Trophoblast cell (in vitro differentiated cells and primary cell): ENCODE measurements at regions not wholly inside any gene's neighbourhood (a gene's known extent, or its start where the extent isn't known, plus 50 kb on each side); places are given as distances from the start of the nearest gene placed in this dataset.

Source experiments
- DNase-seq, 2 donors: peaks; one replicate each; pipeline ENCODE4 v3.0.0-alpha.2; 2016
- H2AFZ ChIP-seq: 2 replicates; pipeline ENCODE4 v1.6.1; 2013; ENCODE audit warnings: low read length, moderate library complexity, mild to moderate bottlenecking; ENCODE audit not compliant: insufficient read depth, poor library complexity
- H2AK5ac ChIP-seq: 2 replicates; pipeline ENCODE4 v1.6.1; 2013; ENCODE audit warnings: mild to moderate bottlenecking, low read length
- H2BK120ac ChIP-seq: 2 replicates; pipeline ENCODE4 v1.6.1; 2013; ENCODE audit warnings: low read length, mild to moderate bottlenecking, moderate library complexity; ENCODE audit not compliant: insufficient read depth, poor library complexity
- H2BK12ac ChIP-seq: 2 replicates; pipeline ENCODE4 v1.6.1; 2013; ENCODE audit warnings: mild to moderate bottlenecking, low read length, moderate library complexity
- H2BK5ac ChIP-seq: 2 replicates; pipeline ENCODE4 v1.6.1; 2013; ENCODE audit warnings: low read length, low read depth, moderate library complexity, mild to moderate bottlenecking; ENCODE audit not compliant: poor library complexity
- H3K14ac ChIP-seq: 2 replicates; pipeline ENCODE4 v1.6.1; 2013; ENCODE audit warnings: mild to moderate bottlenecking, low read length
- H3K18ac ChIP-seq: 2 replicates; pipeline ENCODE4 v1.6.1; 2013; ENCODE audit warnings: mild to moderate bottlenecking, low read length
- H3K23ac ChIP-seq: 2 replicates; pipeline ENCODE4 v1.6.1; 2013; ENCODE audit warnings: low read length
- H3K27ac ChIP-seq: 2 replicates; pipeline ENCODE4 v1.5.1; 2013; ENCODE audit warnings: low read depth, mild to moderate bottlenecking, inconsistent platforms, low read length, moderate library complexity
- H3K27me3 ChIP-seq: 2 replicates; pipeline ENCODE4 v1.6.1; 2013; ENCODE audit warnings: inconsistent platforms, mild to moderate bottlenecking, low read length, moderate library complexity; ENCODE audit not compliant: insufficient read depth
- H3K36me3 ChIP-seq, 2 experiments: 1 replicate in 1 of 2; 2 replicates in 1 of 2; pipeline ENCODE4 v1.6.1; 2013; ENCODE audit warnings: low read length in 2 of 2, mild to moderate bottlenecking in 2 of 2, moderate library complexity in 1 of 2; ENCODE audit not compliant: insufficient read depth in 2 of 2, control insufficient read depth in 1 of 2
- H3K4ac ChIP-seq: 2 replicates; pipeline ENCODE4 v1.6.1; 2013; ENCODE audit warnings: low read depth, mild to moderate bottlenecking, low read length, moderate library complexity
- H3K4me1 ChIP-seq, 2 experiments: 1 replicate in 1 of 2; 2 replicates in 1 of 2; pipeline ENCODE4 v1.6.1; 2013; ENCODE audit warnings: low read length in 2 of 2, mild to moderate bottlenecking in 2 of 2, moderate library complexity in 1 of 2; ENCODE audit not compliant: insufficient read depth in 2 of 2, control insufficient read depth in 1 of 2
- H3K4me2 ChIP-seq: 2 replicates; pipeline ENCODE4 v1.6.1; 2013; ENCODE audit warnings: inconsistent platforms, mild to moderate bottlenecking, low read length, moderate library complexity
- H3K4me3 ChIP-seq: 2 replicates; pipeline ENCODE4 v1.5.1; 2013; ENCODE audit warnings: mild to moderate bottlenecking, low read depth, low read length, inconsistent platforms
- H3K79me1 ChIP-seq: one replicate; pipeline ENCODE4 v1.6.1; 2013; ENCODE audit warnings: low read length
- H3K79me2 ChIP-seq: 2 replicates; pipeline ENCODE4 v1.6.1; 2013; ENCODE audit warnings: low read length, mild to moderate bottlenecking; ENCODE audit not compliant: control insufficient read depth, insufficient read depth, poor library complexity
- H3K9ac ChIP-seq: 2 replicates; pipeline ENCODE4 v1.6.1; 2013; ENCODE audit warnings: mild to moderate bottlenecking, low read length
- H3K9me3 ChIP-seq: 2 replicates; pipeline ENCODE4 v1.6.1; 2013; ENCODE audit warnings: low read depth, mild to moderate bottlenecking, control low read depth, inconsistent platforms, low read length; ENCODE audit not compliant: insufficient read depth
- H4K12ac ChIP-seq: 2 replicates; pipeline ENCODE4 v1.6.1; 2013; ENCODE audit warnings: low read depth, mild to moderate bottlenecking, low read length, moderate library complexity
- H4K8ac ChIP-seq: 2 replicates; pipeline ENCODE4 v1.6.1; 2013; ENCODE audit warnings: low read depth, mild to moderate bottlenecking, low read length, moderate library complexity
- H4K91ac ChIP-seq: one replicate; pipeline ENCODE4 v1.6.1; 2013; ENCODE audit warnings: low read depth, mild to moderate bottlenecking, low read length, moderate library complexity
- WGBS: extraction: QIAGEN DNeasy Blood & Tissue Kit; methylation state at CpG from one replicate; pipeline ENCODE4 v1.1.7; 2013; ENCODE audit warnings: missing lambda C conversion rate; ENCODE audit not compliant: insufficient read length, insufficient coverage; ENCODE audit errors: extremely low coverage; 5-methylcytosine and 5-hydroxymethylcytosine counted together

DNA sequence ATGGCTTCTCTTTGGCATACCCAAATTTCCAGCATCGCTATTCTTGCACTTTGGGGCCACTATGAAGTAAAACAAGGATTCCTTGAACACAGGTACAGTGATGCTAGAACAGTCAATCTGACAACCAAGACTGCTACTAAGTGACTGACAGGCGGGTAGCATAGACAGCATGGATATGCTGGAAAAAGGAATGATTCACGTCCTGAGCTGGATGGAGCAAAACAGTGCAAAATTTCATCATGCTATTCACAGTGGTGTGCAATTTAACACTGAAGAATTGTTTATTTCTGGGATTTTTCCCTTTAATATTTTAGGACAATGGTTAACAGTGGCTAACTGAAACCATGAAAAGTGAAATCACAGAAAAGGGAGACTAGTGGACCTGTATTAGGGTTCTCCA is 1511.2 kb upstream of the ZEB2 start:
- Histone ChIP-seq H4K91ac (no peak overlapping the region), H3K4me2 (no peak overlapping the region), H3K27ac (no peak overlapping the region), H3K79me1 (no peaks in the 10 kb centered on the region), H3K4me3 (no peak overlapping the region), H3K9me3 (no peaks in the 10 kb centered on the region), H2AK5ac (no peak overlapping the region), H3K14ac (no peak overlapping the region), H4K8ac (no peak overlapping the region), H2BK120ac (no peak overlapping the region), H2BK12ac (no peak overlapping the region), H3K23ac (no peak overlapping the region), H3K79me2 (no peaks in the 10 kb centered on the region), H3K27me3 (no peaks in the 10 kb centered on the region), H3K18ac (no peak overlapping the region), H4K12ac (no peak overlapping the region), H3K4me1 (no peaks in the 10 kb centered on the region), H3K4ac (no peak overlapping the region), H2AFZ (no peak overlapping the region), H3K9ac (no peak overlapping the region), H3K36me3 (no peaks in the 10 kb centered on the region), H2BK5ac (no peak overlapping the region)
- no peak for DNase-seq
- WGBS, result no CpG with 5 or more reads among the region's 3 CpGs

DNA sequence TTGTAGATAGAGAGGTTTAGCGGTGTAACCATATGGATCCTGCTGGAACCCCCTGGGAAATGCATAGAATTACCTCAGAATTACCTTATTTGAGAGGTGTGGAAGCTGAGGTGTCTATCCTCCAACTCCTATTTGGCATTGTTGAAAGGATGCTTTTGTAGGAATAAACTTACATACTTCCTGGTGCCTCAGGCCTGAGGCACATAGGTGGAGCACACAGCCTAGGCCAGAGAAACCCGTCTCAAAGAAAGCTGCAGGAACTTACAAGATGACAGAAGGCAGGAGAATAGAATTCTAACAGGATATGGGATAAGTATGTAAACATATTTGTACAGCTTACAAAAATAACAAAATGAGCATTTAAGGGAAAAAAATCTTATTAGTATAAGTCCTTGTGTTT is 1507.2 kb upstream of the ZEB2 start:
- H2BK5ac ChIP-seq, result no peak overlapping the region
- no peak overlapping the region for H3K23ac ChIP-seq
- H3K9me3 ChIP-seq, result no peaks in the 10 kb centered on the region
- H2AK5ac ChIP-seq, result no peak overlapping the region
- H3K79me1 ChIP-seq, result no peaks in the 10 kb centered on the region
- H3K4ac ChIP-seq, result no peak overlapping the region
- H3K4me2 ChIP-seq, result no peak overlapping the region
- no peak overlapping the region for H3K18ac ChIP-seq
- H3K36me3 ChIP-seq, result no peaks in the 10 kb centered on the region
- H2BK12ac ChIP-seq, result no peak overlapping the region
- H3K79me2 ChIP-seq, result no peaks in the 10 kb centered on the region
- H4K91ac ChIP-seq, result no peak overlapping the region
- no peak overlapping the region for H4K8ac ChIP-seq
- no peak overlapping the region for H3K9ac ChIP-seq
- no peaks in the 10 kb centered on the region for H3K27me3 ChIP-seq
- H4K12ac ChIP-seq, result no peak overlapping the region
- H2BK120ac ChIP-seq, result no peak overlapping the region
- H2AFZ ChIP-seq, result no peak overlapping the region
- H3K27ac ChIP-seq, result no peak overlapping the region
- no peaks in the 10 kb centered on the region for H3K4me1 ChIP-seq
- WGBS, result no CpG with 5 or more reads among the region's 2 CpGs
- H3K4me3 ChIP-seq, result no peak overlapping the region
- no peak overlapping the region for H3K14ac ChIP-seq
- no peak for DNase-seq

DNA sequence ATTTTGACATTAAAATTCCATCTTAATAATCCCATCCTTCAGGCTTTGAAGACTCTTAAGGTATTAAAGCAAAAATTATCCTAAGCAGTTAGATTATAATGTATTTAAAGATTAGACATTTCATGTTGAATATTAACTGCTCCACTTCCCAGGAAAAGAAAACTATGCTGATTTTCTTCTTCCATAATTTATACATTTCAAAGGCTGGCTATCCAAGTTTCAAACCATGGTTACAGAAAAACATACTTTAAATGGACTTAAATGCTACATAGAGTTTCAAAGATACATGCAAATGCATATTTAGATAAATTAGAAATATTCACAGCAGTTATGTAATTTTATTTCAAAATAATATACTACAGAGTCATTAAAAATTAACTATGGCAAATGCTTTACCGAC is 1505.6 kb upstream of the ZEB2 start:
- Histone ChIP-seq H3K79me2 (no peaks in the 10 kb centered on the region), H3K27me3 (no peaks in the 10 kb centered on the region), H4K8ac (no peak overlapping the region), H3K36me3 (no peaks in the 10 kb centered on the region), H4K12ac (no peak overlapping the region), H3K23ac (no peak overlapping the region), H3K9me3 (no peaks in the 10 kb centered on the region), H4K91ac (no peak overlapping the region), H2BK5ac (no peak overlapping the region), H3K4me3 (no peak overlapping the region), H3K27ac (no peak overlapping the region), H2BK120ac (no peak overlapping the region), H3K4me2 (no peak overlapping the region), H2AFZ (no peak overlapping the region), H3K4me1 (no peaks in the 10 kb centered on the region), H3K9ac (no peak overlapping the region), H3K14ac (no peak overlapping the region), H2AK5ac (no peak overlapping the region), H3K18ac (no peak overlapping the region), H3K79me1 (no peaks in the 10 kb centered on the region), H3K4ac (no peak overlapping the region), H2BK12ac (no peak overlapping the region)
- WGBS, result no CpG with 5 or more reads among the region's 1 CpG
- no peak for DNase-seq

DNA sequence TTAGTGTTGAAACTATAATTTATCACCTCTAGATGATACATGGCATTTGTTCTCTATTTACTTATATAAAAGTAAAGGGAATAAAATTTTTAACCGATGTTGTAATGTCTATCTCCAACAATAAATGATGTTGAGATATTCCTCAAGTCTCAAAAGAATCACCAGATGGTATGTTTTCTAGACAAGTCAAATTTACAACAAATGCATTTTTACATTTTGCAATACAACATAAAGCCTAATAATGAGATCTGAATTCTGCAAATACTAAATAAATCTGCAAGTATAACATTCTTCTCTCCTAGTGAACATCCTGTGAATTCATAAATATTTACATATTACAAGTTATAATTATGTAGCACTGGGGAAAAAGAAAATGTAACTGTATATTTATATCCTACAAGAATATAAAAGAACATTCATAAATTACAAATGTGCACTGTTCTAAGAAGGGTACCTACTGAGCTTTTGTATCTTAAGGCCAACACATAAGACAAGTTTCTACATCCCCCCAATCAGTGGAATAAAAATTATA is 1504.4 kb upstream of the ZEB2 start:
- no peaks in the 10 kb centered on the region for H3K79me1 ChIP-seq
- no peak overlapping the region for H2AFZ ChIP-seq
- no CpG with 5 or more reads among the region's 1 CpG for WGBS
- no peak overlapping the region for H4K8ac ChIP-seq
- no peak for DNase-seq
- no peak overlapping the region for H3K4ac ChIP-seq
- H2BK12ac ChIP-seq, result no peak overlapping the region
- no peaks in the 10 kb centered on the region for H3K9me3 ChIP-seq
- no peak overlapping the region for H3K27ac ChIP-seq
- no peak overlapping the region for H2BK5ac ChIP-seq
- H3K4me1 ChIP-seq, result no peaks in the 10 kb centered on the region
- H3K23ac ChIP-seq, result no peak overlapping the region
- no peaks in the 10 kb centered on the region for H3K79me2 ChIP-seq
- H3K27me3 ChIP-seq, result no peaks in the 10 kb centered on the region
- no peak overlapping the region for H3K14ac ChIP-seq
- H3K36me3 ChIP-seq, result no peaks in the 10 kb centered on the region
- H3K9ac ChIP-seq, result no peak overlapping the region
- no peak overlapping the region for H3K4me2 ChIP-seq
- H4K12ac ChIP-seq, result no peak overlapping the region
- H3K4me3 ChIP-seq, result no peak overlapping the region
- no peak overlapping the region for H2BK120ac ChIP-seq
- H4K91ac ChIP-seq, result no peak overlapping the region
- H2AK5ac ChIP-seq, result no peak overlapping the region
- no peak overlapping the region for H3K18ac ChIP-seq
